HG03196 (cell line): ENCODE measurements at regions not wholly inside any gene's neighbourhood (a gene's known extent, or its start where the extent isn't known, plus 50 kb on each side); places are given as distances from the start of the nearest gene placed in this dataset.
A peak's percentile ranks its signal among the peaks of the same experiment; 100 is the strongest.
"Not testable (repeated sequence)": the region's sequence is repeated elsewhere in the genome, so short reads cannot be mapped to it uniquely, and the experiment has no call there.

Experiments
- ATAC-seq: cut with Tn5 transposase; IDR thresholded peaks from one replicate; pipeline ENCODE4 v1.9.1; 2021; ENCODE audit not compliant: unreplicated experiment

GRCh38 chr3:176873261-176873660, 324.0 kb downstream of the TBL1XR1 start:
- no peak for ATAC-seq

DNA sequence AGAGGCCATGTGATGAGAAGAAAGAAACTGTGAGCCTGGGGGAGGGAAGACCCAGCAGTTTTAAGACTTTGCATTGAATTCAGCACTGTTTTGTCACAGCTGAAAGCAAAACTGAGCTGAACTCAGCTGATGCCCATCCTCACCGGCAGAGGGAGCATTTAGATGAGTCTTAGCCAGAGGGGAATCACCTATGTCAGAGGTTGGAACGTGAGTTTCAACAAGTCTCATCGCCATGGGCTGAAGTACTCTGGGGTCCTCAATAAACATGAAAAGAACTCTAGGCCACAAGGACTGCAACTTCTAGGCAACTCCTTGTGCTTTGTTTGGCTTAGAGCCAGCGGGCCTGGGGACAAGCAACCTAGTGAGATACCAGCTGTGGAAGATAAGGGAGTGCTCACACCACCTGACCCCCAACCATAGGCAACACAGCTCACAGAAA, 324.5 kb downstream of the TBL1XR1 start:
- ATAC-seq: peak; percentile 98

GRCh38 chr3:176870451-176870850, 326.8 kb downstream of the TBL1XR1 start:
- ATAC-seq: no peak

DNA sequence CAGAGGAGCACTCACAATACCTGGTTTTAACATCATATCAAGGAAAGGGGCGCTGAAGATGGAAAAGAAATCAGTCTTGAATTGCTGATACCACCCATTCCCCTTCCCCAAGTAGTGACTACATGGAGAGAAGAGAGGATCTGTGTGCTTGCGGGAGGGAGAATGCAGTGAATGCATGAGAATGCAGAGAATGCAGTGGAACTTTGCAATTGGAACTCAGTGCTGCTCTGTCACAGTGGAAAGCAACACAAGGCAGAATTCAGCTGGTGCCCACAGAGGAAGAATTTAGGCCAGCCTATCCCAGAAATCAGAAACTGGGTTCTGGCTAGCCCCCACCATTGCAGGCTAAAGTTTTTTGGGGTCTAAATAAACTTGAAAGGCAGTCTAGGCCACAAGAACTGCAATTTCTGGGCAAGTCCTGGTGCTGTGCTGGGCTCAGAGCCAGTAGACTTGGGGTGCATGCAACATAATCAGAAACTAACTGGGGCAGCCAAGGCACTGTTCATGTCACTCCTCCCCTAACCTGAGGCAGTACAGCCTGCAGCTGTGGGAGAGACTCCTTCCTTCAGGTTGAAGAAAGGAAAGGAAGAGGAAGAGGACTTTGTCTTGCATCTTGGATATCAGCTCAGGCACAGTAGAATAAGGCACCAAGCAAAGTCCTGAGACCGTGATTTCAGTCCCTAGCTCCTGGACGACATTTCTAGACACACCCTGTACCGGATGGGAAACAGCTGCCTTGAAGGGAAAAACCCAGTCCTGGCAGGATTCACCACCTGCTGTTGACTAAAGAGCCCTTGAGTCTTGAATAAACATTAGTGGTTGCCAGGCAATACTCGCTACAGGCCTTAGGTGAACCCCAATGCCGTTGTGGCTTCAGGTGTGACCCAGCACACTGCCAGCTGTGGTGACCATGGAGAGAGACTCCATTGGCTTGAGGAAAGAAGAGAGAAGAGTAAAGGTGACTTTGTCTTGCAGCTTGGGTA, 329.3 kb downstream of the TBL1XR1 start:
- no peak for ATAC-seq

DNA sequence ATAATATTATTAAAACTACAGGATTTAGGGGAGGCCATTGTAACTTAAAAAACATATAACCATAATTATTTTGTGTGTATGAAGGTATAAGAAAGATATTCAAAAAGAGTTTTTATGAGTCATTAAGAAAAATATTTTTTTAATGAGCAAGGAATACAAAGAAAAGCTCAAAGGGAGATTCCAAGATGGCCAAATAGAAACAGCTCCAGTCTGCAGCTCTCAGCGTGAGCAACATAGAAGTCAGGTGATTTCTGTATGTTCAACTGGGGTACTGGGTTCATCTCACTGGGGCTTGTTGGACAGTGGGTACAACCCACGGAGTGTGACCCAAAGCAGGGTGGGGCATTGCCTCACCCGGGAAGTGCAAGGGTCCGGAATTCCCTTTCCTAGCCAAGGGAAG, 336.1 kb downstream of the TBL1XR1 start:
- no peak for ATAC-seq

DNA sequence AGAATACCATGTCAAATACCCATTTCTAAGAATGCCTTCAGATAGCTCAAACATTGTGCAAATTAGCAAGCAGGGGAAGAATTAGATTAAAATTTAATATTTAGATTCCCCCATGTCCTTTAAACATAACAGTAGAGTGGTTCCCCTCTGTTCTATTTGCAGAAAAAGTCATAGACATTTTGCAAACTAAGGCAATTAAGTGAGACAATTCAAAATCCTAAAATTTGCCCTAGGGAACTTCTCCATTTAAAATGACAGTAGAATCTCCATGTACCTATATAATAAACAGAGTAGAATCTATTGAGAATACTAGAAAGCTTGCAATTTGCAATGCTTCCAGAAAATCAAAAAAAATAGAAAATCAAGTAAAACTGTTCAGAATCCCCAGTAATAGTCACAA, 340.6 kb downstream of the TBL1XR1 start:
- ATAC-seq: no peak

- no peak for ATAC-seq
Observed at GRCh38 chr3:176855901-176856486, 341.3 kb downstream of the TBL1XR1 start.

- ATAC-seq: no peak
Observed at GRCh38 chr3:176855213-176855612, 342.1 kb downstream of the TBL1XR1 start.

DNA sequence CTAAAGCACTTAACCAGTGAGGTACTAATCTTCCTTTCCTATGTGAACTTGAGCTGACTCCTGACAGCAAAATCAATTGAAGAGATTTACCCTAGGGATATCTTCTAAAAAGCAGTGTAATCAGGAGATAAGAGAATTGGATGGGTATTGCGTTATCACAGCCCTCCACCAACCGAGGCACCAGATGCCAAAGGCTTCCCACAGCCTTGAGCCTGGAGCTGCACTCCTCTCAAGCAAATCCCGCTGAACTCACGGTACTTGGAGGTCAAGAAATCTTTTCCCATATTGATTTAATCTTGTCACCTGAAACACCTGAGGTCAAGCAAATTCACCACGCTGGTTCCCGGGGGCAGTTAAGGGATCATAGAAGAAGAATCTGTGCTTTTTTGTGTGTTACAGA, 346.8 kb downstream of the TBL1XR1 start:
- ATAC-seq: no peak

DNA sequence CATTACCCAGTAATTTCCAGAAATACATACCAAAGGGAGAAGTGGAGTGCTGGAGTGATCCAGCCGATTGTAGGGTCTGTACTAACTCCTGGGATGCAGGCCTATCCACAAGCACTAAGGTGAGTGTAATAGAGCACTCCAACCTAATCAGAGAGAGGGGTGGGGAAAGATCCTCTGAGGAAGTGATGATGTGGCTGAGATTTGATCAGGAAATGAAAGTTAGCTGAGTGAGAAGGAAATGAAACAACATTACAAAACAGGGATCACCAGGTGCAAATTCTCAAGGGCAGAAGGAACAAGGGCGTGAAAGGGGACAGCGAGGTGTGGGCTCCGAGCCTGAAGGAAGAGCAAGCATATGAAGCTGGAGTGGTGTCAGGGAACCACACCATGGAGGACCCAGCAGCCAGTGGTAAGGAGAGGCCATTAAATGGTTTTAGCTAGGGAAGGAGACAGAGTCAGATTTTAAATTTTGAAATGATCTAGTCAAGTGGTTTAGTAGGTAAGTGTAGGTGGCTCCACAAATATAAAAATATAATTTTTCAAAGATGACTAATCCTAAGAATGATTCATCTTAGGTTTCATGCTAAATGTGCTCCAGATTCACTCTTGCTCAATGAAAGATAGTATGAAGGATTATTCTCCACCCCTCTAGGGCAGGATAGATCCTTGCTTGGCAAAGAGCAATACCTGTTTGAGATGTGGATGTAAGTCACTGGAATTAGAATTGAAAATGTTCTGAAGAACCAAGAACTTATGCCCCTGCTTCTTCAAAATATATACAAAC, 348.7 kb downstream of the TBL1XR1 start:
- ATAC-seq: no peak

DNA sequence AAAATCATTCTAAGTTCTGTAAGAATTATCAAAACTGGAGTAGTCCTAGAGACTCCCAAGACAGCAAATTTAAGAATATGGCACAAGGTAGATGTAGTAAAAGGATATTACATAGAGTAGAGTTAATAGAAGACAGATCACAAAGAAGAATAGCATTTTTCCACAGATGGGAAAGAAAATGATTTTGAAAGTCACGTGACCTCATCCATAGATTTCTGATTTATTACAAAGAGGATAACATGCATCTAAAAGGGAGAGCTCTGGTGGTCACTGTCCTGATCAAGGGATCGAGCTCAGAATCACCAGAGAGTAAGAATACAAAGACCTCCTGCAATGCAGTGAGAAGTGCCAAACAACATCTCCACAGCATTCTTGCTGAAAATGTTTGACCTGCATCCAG, 354.4 kb downstream of the TBL1XR1 start:
- no peak for ATAC-seq

- ATAC-seq: no peak
Observed at GRCh38 chr3:176840641-176841286, 356.5 kb downstream of the TBL1XR1 start.

DNA sequence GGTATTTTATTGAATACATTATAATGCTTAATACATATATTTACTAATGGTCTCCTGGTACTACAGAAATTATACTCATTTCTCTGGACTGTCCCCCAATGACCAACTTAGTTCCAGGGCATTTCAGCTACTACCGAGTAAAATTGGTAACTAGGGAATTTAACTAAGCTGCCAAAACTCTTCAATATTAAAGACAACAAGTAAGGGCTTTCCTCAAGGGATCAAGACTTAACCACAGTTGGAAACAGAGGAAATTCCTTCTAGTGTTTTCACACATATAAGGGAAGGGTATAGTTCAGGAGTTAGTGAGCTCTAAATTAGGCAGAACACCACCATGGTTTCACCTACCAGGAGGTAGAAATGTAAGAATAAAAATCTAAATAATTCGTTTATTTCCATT, 357.4 kb downstream of the TBL1XR1 start:
- ATAC-seq: no peak

DNA sequence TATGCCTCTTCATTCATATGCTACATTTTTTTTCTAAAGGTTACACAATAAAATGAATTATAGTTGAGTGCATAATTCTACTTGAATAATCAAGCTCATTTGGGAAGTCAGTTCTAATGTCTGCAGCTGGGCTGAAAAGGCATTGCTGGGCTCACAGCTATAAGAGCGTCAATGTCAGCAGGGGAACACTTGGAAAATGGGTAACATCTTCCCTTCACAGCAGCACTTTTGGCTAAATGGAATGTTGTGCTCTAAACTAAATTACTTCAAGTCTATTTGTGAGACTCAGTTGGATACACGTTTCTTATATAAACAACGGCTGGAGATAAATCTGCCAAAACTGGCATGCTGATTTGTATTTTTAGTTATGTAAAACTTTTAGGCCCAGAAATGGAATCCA, 357.8 kb downstream of the TBL1XR1 start:
- ATAC-seq: no peak

DNA sequence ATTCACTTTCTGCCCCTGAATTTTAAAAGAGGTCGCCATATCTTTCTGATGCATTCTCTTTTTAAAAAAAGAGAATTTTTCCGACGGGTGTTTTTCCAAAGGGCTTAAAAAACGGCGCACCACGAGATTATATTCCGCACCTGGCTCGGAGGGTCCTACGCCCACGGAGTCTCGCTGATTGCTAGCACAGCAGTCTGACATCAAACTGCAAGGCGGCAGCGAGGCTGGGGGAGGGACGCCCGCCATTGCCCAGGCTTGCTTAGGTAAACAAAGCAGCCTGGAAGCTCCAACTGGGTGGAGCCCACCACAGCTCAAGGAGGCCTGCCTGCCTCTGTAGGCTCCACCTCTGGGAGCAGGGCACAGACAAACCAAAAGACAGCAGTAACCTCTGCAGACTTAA, 370.0 kb downstream of the TBL1XR1 start:
- not testable (repeated sequence) for ATAC-seq

DNA sequence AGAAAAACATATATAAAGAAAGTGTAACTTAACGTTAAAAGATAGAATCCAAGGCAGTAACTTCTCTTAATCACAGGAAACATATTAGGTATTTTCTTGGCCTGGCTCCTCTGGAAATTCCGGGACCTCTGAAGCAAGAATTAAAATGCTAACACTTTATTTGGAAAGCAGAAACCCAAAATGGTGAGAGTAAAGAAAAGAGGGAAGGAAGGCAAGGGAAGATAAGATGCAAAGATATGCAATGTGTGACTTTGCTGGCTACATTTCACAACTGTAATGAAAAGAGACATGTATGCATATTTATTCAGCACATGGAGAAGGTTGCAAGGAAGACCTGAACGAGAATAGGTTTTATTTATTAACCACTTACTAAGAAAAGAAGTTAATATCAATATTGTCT, 372.5 kb downstream of the TBL1XR1 start:
- no peak for ATAC-seq

- no peak for ATAC-seq
Observed at GRCh38 chr3:176820764-176821163, 376.5 kb downstream of the TBL1XR1 start.

- ATAC-seq: no peak
Observed at GRCh38 chr3:176816937-176817336, 380.3 kb downstream of the TBL1XR1 start.

DNA sequence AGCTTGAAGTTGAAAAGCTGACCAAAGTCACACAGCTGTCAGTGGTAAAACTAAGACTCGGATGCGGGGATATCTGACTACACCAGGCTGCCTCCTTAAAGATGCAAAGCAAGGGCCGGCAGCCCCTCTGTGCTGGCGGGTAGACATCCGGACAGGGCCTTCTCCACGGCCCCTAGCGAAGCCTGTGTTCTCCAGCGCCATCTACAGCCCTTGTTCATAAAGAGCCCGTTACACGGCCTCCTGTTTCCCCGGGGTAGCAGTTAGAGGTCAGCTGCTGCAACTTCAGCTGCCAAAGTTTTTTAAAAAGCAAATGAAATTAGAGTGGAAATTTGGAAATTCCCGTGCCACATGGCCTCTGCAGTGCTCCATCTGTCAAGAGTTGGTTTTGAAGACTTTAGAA, 383.0 kb downstream of the TBL1XR1 start:
- peak; percentile 97 for ATAC-seq

DNA sequence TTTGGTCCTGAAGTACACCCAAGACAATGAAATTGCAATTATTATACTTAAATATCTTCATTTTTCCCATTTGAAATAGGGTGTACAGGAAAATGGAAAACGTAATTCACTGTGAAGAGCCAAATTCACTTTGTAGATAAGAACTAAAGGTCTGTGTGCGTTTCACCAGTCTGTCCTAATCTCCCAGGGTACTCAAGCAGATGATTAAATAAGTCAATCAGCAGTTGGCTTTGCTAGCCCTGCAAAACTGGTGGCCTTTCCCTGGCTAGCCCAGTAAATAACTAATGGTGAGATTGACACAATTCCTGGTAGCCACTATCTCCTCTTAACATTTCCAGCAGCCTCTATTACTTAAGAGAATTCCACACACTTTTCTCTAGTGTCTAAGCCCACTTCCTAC, 389.3 kb downstream of the TBL1XR1 start:
- ATAC-seq: no peak

DNA sequence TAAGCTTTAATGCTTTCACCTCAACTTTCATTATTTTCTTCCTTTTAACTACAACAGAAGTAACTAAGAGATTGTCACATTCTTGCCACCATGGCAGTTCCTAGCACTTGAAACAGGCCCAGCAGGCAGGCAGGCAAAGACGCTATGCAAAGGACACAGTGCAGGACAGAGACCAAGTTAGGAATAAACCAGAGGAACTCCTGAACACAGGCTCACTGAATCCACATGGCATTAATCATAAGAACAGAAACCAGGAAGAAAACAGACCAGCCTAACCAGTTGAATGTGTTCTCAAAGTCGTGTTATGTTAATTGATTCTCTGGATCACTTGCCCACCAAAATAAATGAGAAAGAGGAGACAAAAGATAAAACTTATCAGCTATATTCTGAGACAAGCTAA, 397.6 kb downstream of the TBL1XR1 start:
- ATAC-seq: no peak
